ENCODE measurements at regions not wholly inside any gene's neighbourhood (a gene's known extent, or its start where the extent isn't known, plus 50 kb on each side); places are given as distances from the start of the nearest gene placed in this dataset.

- DNase-seq (ENCODE audit: extremely low read depth, low read depth) = peak; percentile 36
Observed at GRCh38 chr21:19326531-19327319, 923.1 kb upstream of the TMPRSS15 start.

- DNase-seq (ENCODE audit: extremely low read depth, low read depth) = no peak
Observed at GRCh38 chr21:19328954-19329353, 925.4 kb upstream of the TMPRSS15 start.

GRCh38 chr21:19340303-19340702, 936.7 kb upstream of the TMPRSS15 start:
- no peak for DNase-seq (ENCODE audit: extremely low read depth, low read depth)

GRCh38 chr21:19340954-19341353, 937.4 kb upstream of the TMPRSS15 start:
- no peak for DNase-seq (ENCODE audit: extremely low read depth, low read depth)

- DNase-seq (ENCODE audit: extremely low read depth, low read depth) = no peak
Observed at GRCh38 chr21:19343711-19344110, 940.1 kb upstream of the TMPRSS15 start.

GRCh38 chr21:19350286-19350685, 946.7 kb upstream of the TMPRSS15 start:
- no peak for DNase-seq (ENCODE audit: extremely low read depth, low read depth)

- no peak for DNase-seq (ENCODE audit: extremely low read depth, low read depth)
Observed at GRCh38 chr21:19353256-19353655, 949.7 kb upstream of the TMPRSS15 start.

- DNase-seq (ENCODE audit: extremely low read depth, low read depth) = no peak
Observed at GRCh38 chr21:19368944-19369343, 965.4 kb upstream of the TMPRSS15 start.

GRCh38 chr21:19392390-19392789, 988.8 kb upstream of the TMPRSS15 start:
- no peak for DNase-seq (ENCODE audit: extremely low read depth, low read depth)

- no peak for DNase-seq (ENCODE audit: extremely low read depth, low read depth)
Observed at GRCh38 chr21:19400223-19400770, 996.7 kb upstream of the TMPRSS15 start.

- no peak for DNase-seq (ENCODE audit: extremely low read depth, low read depth)
Observed at GRCh38 chr21:19402870-19403269, 999.3 kb upstream of the TMPRSS15 start.

- no peak for DNase-seq (ENCODE audit: extremely low read depth, low read depth)
Observed at GRCh38 chr21:19405326-19405725, 1001.7 kb upstream of the TMPRSS15 start.

- DNase-seq (ENCODE audit: extremely low read depth, low read depth) = peak; percentile 6
Observed at GRCh38 chr21:19420565-19420964, 1017.0 kb upstream of the TMPRSS15 start.

- DNase-seq (ENCODE audit: extremely low read depth, low read depth) = no peak
Observed at GRCh38 chr21:19433623-19434022, 1030.0 kb upstream of the TMPRSS15 start.

GRCh38 chr21:19440792-19441655, 1037.4 kb upstream of the TMPRSS15 start:
- peak; percentile 75 for DNase-seq (ENCODE audit: extremely low read depth, low read depth)

GRCh38 chr21:19458295-19458694, 1054.7 kb upstream of the TMPRSS15 start:
- no peak for DNase-seq (ENCODE audit: extremely low read depth, low read depth)

- no peak for DNase-seq (ENCODE audit: extremely low read depth, low read depth)
Observed at GRCh38 chr21:19461481-19462205, 1058.1 kb upstream of the TMPRSS15 start.

- no peak for DNase-seq (ENCODE audit: extremely low read depth, low read depth)
Observed at GRCh38 chr21:19463966-19464365, 1060.4 kb upstream of the TMPRSS15 start.

- no peak for DNase-seq (ENCODE audit: extremely low read depth, low read depth)
Observed at GRCh38 chr21:19468991-19469715, 1065.6 kb upstream of the TMPRSS15 start.

GRCh38 chr21:19475525-19475924, 1071.9 kb upstream of the TMPRSS15 start:
- DNase-seq (ENCODE audit: extremely low read depth, low read depth) = no peak

All from NCI-H460 (cell line).